ENCODE measurements at regions not wholly inside any gene's neighbourhood (a gene's known extent, or its start where the extent isn't known, plus 50 kb on each side); places are given as distances from the start of the nearest gene placed in this dataset. TPM values are rescaled to one million over a fixed set of nuclear protein-coding genes. Genes with fewer than 3 reads are reported as not detected.
"Not testable (repeated sequence)": the region's sequence is repeated elsewhere in the genome, so short reads cannot be mapped to it uniquely, and the experiment has no call there.

DNA sequence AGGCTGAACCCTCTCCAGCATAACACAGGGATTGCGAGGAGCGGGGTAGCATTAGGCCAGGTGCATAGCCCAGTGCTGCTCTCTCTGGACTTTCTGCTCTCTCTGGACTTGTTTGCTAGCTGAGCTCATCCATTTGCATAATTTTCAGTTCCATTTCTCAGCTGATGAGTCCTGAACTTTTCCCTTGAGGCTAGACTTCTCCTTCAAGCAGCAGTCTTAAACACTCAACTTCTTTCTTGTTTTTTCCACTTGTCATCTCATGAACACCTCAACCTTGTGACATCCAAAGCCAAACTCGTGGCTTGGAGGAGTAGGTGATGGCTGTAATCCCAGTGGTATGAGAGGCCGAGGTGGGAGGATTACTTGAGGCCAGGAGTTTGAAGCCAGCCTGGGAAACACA, 62.4 kb upstream of the EEF2KMT start:
- not testable (repeated sequence) for DNase-seq; H3K36me3 ChIP-seq (ENCODE audit: control insufficient read depth in 4 of 4, insufficient read depth in 4 of 4, low read length in 4 of 4); H3K9ac ChIP-seq (ENCODE audit: insufficient read depth in 1 of 2, low read length in 2 of 2); H3K27me3 ChIP-seq (ENCODE audit: control insufficient read depth in 3 of 3, insufficient read depth in 3 of 3, low read length in 2 of 3); H3K4me3 ChIP-seq; H3K4me1 ChIP-seq (ENCODE audit: control insufficient read depth in 5 of 5, insufficient read depth in 5 of 5, low read length in 5 of 5); H3K27ac ChIP-seq (ENCODE audit: low read depth in 1 of 2, low read length in 1 of 2); H3K9me3 ChIP-seq (ENCODE audit: control insufficient read depth in 4 of 4, insufficient read depth in 3 of 4, low read length in 3 of 4); ATAC-seq (ENCODE audit: insufficient read depth, low FRiP score)
- WGBS, 2 donors, result 69 to 76% methylated on average over 4 of the region's 4 CpGs

GRCh38 chr16:5159537-5159936, 61.9 kb upstream of the EEF2KMT start:
- DNase-seq; H3K27ac ChIP-seq (ENCODE audit: low read depth in 1 of 2, low read length in 1 of 2); H3K4me1 ChIP-seq (ENCODE audit: control insufficient read depth in 5 of 5, insufficient read depth in 5 of 5, low read length in 5 of 5); H3K27me3 ChIP-seq (ENCODE audit: control insufficient read depth in 3 of 3, insufficient read depth in 3 of 3, low read length in 2 of 3); H3K4me3 ChIP-seq; H3K9me3 ChIP-seq (ENCODE audit: control insufficient read depth in 4 of 4, insufficient read depth in 3 of 4, low read length in 3 of 4); H3K36me3 ChIP-seq (ENCODE audit: control insufficient read depth in 4 of 4, insufficient read depth in 4 of 4, low read length in 4 of 4); H3K9ac ChIP-seq (ENCODE audit: insufficient read depth in 1 of 2, low read length in 2 of 2); ATAC-seq (ENCODE audit: insufficient read depth, low FRiP score): not testable (repeated sequence)
- 49 to 56% methylated on average over 5 of the region's 5 CpGs for WGBS, 2 donors

- 88 to 92% methylated on average over 3 of the region's 3 CpGs for WGBS, 2 donors
Observed at GRCh38 chr16:5158494-5158893, 60.9 kb upstream of the EEF2KMT start.

DNA sequence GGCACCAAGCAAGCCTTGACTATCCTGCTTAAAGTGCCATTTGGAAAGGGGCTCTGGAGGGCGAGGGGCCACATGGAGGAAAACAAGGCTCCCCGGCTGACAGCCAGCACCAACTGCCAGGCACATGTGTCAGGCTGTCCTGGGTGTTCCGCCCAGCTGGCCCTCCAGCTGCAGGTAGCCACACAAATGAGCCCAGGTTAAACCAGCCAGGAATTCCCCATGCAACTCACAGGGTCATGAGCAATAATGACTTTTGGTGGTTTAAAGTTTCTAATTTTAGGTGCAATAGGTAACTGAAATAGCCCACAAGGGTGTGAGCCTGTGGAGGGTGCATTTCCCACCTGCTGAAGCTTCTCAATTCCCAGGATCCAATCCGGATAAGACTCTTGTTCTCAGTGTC, 58.9 kb upstream of the EEF2KMT start:
- not testable (repeated sequence) for H3K27me3 ChIP-seq (ENCODE audit: control insufficient read depth in 3 of 3, insufficient read depth in 3 of 3, low read length in 2 of 3); ATAC-seq (ENCODE audit: insufficient read depth, low FRiP score); H3K4me1 ChIP-seq (ENCODE audit: control insufficient read depth in 5 of 5, insufficient read depth in 5 of 5, low read length in 5 of 5); H3K27ac ChIP-seq (ENCODE audit: low read depth in 1 of 2, low read length in 1 of 2); H3K36me3 ChIP-seq (ENCODE audit: control insufficient read depth in 4 of 4, insufficient read depth in 4 of 4, low read length in 4 of 4); H3K4me3 ChIP-seq; DNase-seq; H3K9me3 ChIP-seq (ENCODE audit: control insufficient read depth in 4 of 4, insufficient read depth in 3 of 4, low read length in 3 of 4); H3K9ac ChIP-seq (ENCODE audit: insufficient read depth in 1 of 2, low read length in 2 of 2)
- WGBS, 2 donors, result 89 to 90% methylated on average over 4 of the region's 4 CpGs

More at GRCh38 chr16:5158494-5158893, 60.9 kb upstream of the EEF2KMT start:
- Histone ChIP-seq H3K4me1 (ENCODE audit: control insufficient read depth in 5 of 5, insufficient read depth in 5 of 5, low read length in 5 of 5) (no peaks in the 10 kb centered on the region), H3K9me3 (ENCODE audit: control insufficient read depth in 4 of 4, insufficient read depth in 3 of 4, low read length in 3 of 4) (peaks cover 0 to 9% (median 0%) of the 10 kb centered on the region in 4 donors), H3K36me3 (ENCODE audit: control insufficient read depth in 4 of 4, insufficient read depth in 4 of 4, low read length in 4 of 4) (no peaks in the 10 kb centered on the region), H3K9ac (ENCODE audit: insufficient read depth in 1 of 2, low read length in 2 of 2) (no peak overlapping the region), H3K27me3 (ENCODE audit: control insufficient read depth in 3 of 3, insufficient read depth in 3 of 3, low read length in 2 of 3) (no peaks in the 10 kb centered on the region), H3K27ac (ENCODE audit: low read depth in 1 of 2, low read length in 1 of 2) (no peak overlapping the region), H3K4me3 (no peak overlapping the region)
- TF ChIP-seq, protein P1, sequence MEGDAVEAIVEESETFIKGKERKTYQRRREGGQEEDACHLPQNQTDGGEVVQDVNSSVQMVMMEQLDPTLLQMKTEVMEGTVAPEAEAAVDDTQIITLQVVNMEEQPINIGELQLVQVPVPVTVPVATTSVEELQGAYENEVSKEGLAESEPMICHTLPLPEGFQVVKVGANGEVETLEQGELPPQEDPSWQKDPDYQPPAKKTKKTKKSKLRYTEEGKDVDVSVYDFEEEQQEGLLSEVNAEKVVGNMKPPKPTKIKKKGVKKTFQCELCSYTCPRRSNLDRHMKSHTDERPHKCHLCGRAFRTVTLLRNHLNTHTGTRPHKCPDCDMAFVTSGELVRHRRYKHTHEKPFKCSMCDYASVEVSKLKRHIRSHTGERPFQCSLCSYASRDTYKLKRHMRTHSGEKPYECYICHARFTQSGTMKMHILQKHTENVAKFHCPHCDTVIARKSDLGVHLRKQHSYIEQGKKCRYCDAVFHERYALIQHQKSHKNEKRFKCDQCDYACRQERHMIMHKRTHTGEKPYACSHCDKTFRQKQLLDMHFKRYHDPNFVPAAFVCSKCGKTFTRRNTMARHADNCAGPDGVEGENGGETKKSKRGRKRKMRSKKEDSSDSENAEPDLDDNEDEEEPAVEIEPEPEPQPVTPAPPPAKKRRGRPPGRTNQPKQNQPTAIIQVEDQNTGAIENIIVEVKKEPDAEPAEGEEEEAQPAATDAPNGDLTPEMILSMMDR (IDR thresholded peaks at IDR 0.05; ENCODE audit: control extremely low read depth, extremely low read depth), result no peak
- DNase-seq (no peak), ATAC-seq (ENCODE audit: insufficient read depth, low FRiP score) (no peak)

DNA sequence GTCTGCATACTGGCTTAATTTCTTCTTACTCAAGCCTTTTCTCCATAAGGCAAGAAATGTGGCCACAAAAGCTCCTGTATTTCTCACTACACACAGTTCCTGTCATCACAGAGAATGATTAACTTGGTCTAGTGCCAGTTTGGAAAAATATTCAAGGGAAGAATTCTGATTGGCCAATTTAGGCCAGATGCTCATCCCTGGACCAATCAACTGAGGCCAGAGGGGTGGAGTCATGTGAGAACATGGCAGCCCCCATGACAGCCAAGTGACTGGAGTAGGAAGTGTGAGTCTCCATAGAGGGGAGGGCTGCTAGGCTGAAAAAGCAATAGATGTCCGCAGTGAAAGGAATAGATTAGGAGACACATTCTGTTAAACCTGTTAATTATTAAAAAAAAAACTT, 56.4 kb upstream of the EEF2KMT start:
- not testable (repeated sequence) for H3K27ac ChIP-seq (ENCODE audit: low read depth in 1 of 2, low read length in 1 of 2); H3K9me3 ChIP-seq (ENCODE audit: control insufficient read depth in 4 of 4, insufficient read depth in 3 of 4, low read length in 3 of 4); H3K9ac ChIP-seq (ENCODE audit: insufficient read depth in 1 of 2, low read length in 2 of 2); H3K27me3 ChIP-seq (ENCODE audit: control insufficient read depth in 3 of 3, insufficient read depth in 3 of 3, low read length in 2 of 3); H3K36me3 ChIP-seq (ENCODE audit: control insufficient read depth in 4 of 4, insufficient read depth in 4 of 4, low read length in 4 of 4); H3K4me1 ChIP-seq (ENCODE audit: control insufficient read depth in 5 of 5, insufficient read depth in 5 of 5, low read length in 5 of 5); H3K4me3 ChIP-seq; DNase-seq; ATAC-seq (ENCODE audit: insufficient read depth, low FRiP score)
- WGBS, 2 donors, result 91 to 100% methylated on average over 1 of the region's 1 CpG

DNA sequence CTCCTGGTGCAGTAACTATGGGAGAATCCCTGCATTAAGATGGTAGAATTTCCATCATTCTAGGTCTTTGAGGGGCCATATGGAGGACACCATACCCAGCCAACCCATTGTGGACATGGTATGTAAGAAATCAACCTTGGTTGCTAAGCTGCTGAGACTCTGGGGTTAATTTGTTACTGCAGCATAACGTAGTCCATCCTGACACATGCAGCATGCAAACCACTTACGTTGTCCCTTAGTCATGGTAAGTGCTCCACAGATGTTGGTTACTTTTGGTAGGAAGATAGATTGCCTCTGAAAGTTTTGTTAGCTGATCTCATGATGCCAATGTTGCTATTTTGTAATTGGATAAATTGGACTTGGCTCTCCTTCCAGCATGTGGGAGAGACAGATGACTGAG, 53.8 kb upstream of the EEF2KMT start:
- H3K27me3 ChIP-seq (ENCODE audit: control insufficient read depth in 3 of 3, insufficient read depth in 3 of 3, low read length in 2 of 3); H3K9me3 ChIP-seq (ENCODE audit: control insufficient read depth in 4 of 4, insufficient read depth in 3 of 4, low read length in 3 of 4); DNase-seq; H3K4me1 ChIP-seq (ENCODE audit: control insufficient read depth in 5 of 5, insufficient read depth in 5 of 5, low read length in 5 of 5); H3K36me3 ChIP-seq (ENCODE audit: control insufficient read depth in 4 of 4, insufficient read depth in 4 of 4, low read length in 4 of 4); H3K4me3 ChIP-seq; ATAC-seq (ENCODE audit: insufficient read depth, low FRiP score); H3K9ac ChIP-seq (ENCODE audit: insufficient read depth in 1 of 2, low read length in 2 of 2); H3K27ac ChIP-seq (ENCODE audit: low read depth in 1 of 2, low read length in 1 of 2): not testable (repeated sequence)
- 79 to 81% methylated on average over 2 of the region's 2 CpGs for WGBS, 2 donors

Small RNAs in the stretch of these regions (small RNA-seq; reads per million reads assigned to genes)
- not detected for gene AC007012.1 (ENCODE audit: low replicate concordance)
- gene MIR8065 (ENCODE audit: low replicate concordance), result not detected
- gene RNU6-328P (ENCODE audit: low replicate concordance), result not detected
- gene RNU6-457P (ENCODE audit: low replicate concordance), result not detected
- gene RNU7-99P (ENCODE audit: low replicate concordance), result not detected
- not detected for gene SNRPCP20 (ENCODE audit: low replicate concordance)

All from lung (tissue), 12 donors.